Trophoblast cell (in vitro differentiated cells and primary cell): ENCODE measurements at regions not wholly inside any gene's neighbourhood (a gene's known extent, or its start where the extent isn't known, plus 50 kb on each side); places are given as distances from the start of the nearest gene placed in this dataset.

ENCODE experiments used
- DNase-seq, 2 donors: peaks; one replicate each; pipeline ENCODE4 v3.0.0-alpha.2; 2016
- H2AFZ ChIP-seq: 2 replicates; pipeline ENCODE4 v1.6.1; 2013; ENCODE audit warnings: low read length, moderate library complexity, mild to moderate bottlenecking; ENCODE audit not compliant: insufficient read depth, poor library complexity
- H2AK5ac ChIP-seq: 2 replicates; pipeline ENCODE4 v1.6.1; 2013; ENCODE audit warnings: mild to moderate bottlenecking, low read length
- H2BK120ac ChIP-seq: 2 replicates; pipeline ENCODE4 v1.6.1; 2013; ENCODE audit warnings: low read length, mild to moderate bottlenecking, moderate library complexity; ENCODE audit not compliant: insufficient read depth, poor library complexity
- H2BK12ac ChIP-seq: 2 replicates; pipeline ENCODE4 v1.6.1; 2013; ENCODE audit warnings: mild to moderate bottlenecking, low read length, moderate library complexity
- H2BK5ac ChIP-seq: 2 replicates; pipeline ENCODE4 v1.6.1; 2013; ENCODE audit warnings: low read length, low read depth, moderate library complexity, mild to moderate bottlenecking; ENCODE audit not compliant: poor library complexity
- H3K14ac ChIP-seq: 2 replicates; pipeline ENCODE4 v1.6.1; 2013; ENCODE audit warnings: mild to moderate bottlenecking, low read length
- H3K18ac ChIP-seq: 2 replicates; pipeline ENCODE4 v1.6.1; 2013; ENCODE audit warnings: mild to moderate bottlenecking, low read length
- H3K23ac ChIP-seq: 2 replicates; pipeline ENCODE4 v1.6.1; 2013; ENCODE audit warnings: low read length
- H3K27ac ChIP-seq: 2 replicates; pipeline ENCODE4 v1.5.1; 2013; ENCODE audit warnings: low read depth, mild to moderate bottlenecking, inconsistent platforms, low read length, moderate library complexity
- H3K27me3 ChIP-seq: 2 replicates; pipeline ENCODE4 v1.6.1; 2013; ENCODE audit warnings: inconsistent platforms, mild to moderate bottlenecking, low read length, moderate library complexity; ENCODE audit not compliant: insufficient read depth
- H3K36me3 ChIP-seq, 2 experiments: 1 replicate in 1 of 2; 2 replicates in 1 of 2; pipeline ENCODE4 v1.6.1; 2013; ENCODE audit warnings: low read length in 2 of 2, mild to moderate bottlenecking in 2 of 2, moderate library complexity in 1 of 2; ENCODE audit not compliant: insufficient read depth in 2 of 2, control insufficient read depth in 1 of 2
- H3K4ac ChIP-seq: 2 replicates; pipeline ENCODE4 v1.6.1; 2013; ENCODE audit warnings: low read depth, mild to moderate bottlenecking, low read length, moderate library complexity
- H3K4me1 ChIP-seq, 2 experiments: 1 replicate in 1 of 2; 2 replicates in 1 of 2; pipeline ENCODE4 v1.6.1; 2013; ENCODE audit warnings: low read length in 2 of 2, mild to moderate bottlenecking in 2 of 2, moderate library complexity in 1 of 2; ENCODE audit not compliant: insufficient read depth in 2 of 2, control insufficient read depth in 1 of 2
- H3K4me2 ChIP-seq: 2 replicates; pipeline ENCODE4 v1.6.1; 2013; ENCODE audit warnings: inconsistent platforms, mild to moderate bottlenecking, low read length, moderate library complexity
- H3K4me3 ChIP-seq: 2 replicates; pipeline ENCODE4 v1.5.1; 2013; ENCODE audit warnings: mild to moderate bottlenecking, low read depth, low read length, inconsistent platforms
- H3K79me1 ChIP-seq: one replicate; pipeline ENCODE4 v1.6.1; 2013; ENCODE audit warnings: low read length
- H3K79me2 ChIP-seq: 2 replicates; pipeline ENCODE4 v1.6.1; 2013; ENCODE audit warnings: low read length, mild to moderate bottlenecking; ENCODE audit not compliant: control insufficient read depth, insufficient read depth, poor library complexity
- H3K9ac ChIP-seq: 2 replicates; pipeline ENCODE4 v1.6.1; 2013; ENCODE audit warnings: mild to moderate bottlenecking, low read length
- H3K9me3 ChIP-seq: 2 replicates; pipeline ENCODE4 v1.6.1; 2013; ENCODE audit warnings: low read depth, mild to moderate bottlenecking, control low read depth, inconsistent platforms, low read length; ENCODE audit not compliant: insufficient read depth
- H4K12ac ChIP-seq: 2 replicates; pipeline ENCODE4 v1.6.1; 2013; ENCODE audit warnings: low read depth, mild to moderate bottlenecking, low read length, moderate library complexity
- H4K8ac ChIP-seq: 2 replicates; pipeline ENCODE4 v1.6.1; 2013; ENCODE audit warnings: low read depth, mild to moderate bottlenecking, low read length, moderate library complexity
- H4K91ac ChIP-seq: one replicate; pipeline ENCODE4 v1.6.1; 2013; ENCODE audit warnings: low read depth, mild to moderate bottlenecking, low read length, moderate library complexity
- WGBS: extraction: QIAGEN DNeasy Blood & Tissue Kit; methylation state at CpG from one replicate; pipeline ENCODE4 v1.1.7; 2013; ENCODE audit warnings: missing lambda C conversion rate; ENCODE audit not compliant: insufficient read length, insufficient coverage; ENCODE audit errors: extremely low coverage; 5-methylcytosine and 5-hydroxymethylcytosine counted together

- no CpG with 5 or more reads among the region's 1 CpG for WGBS
- H4K12ac ChIP-seq = no peak overlapping the region
- H3K79me1 ChIP-seq = no peaks in the 10 kb centered on the region
- H3K14ac ChIP-seq = no peak overlapping the region
- no peak overlapping the region for H2BK120ac ChIP-seq
- H3K36me3 ChIP-seq = no peaks in the 10 kb centered on the region
- H3K9ac ChIP-seq = no peak overlapping the region
- no peak overlapping the region for H3K18ac ChIP-seq
- H3K79me2 ChIP-seq = no peaks in the 10 kb centered on the region
- no peak overlapping the region for H2BK5ac ChIP-seq
- no peak overlapping the region for H3K4me2 ChIP-seq
- no peak overlapping the region for H3K4me3 ChIP-seq
- no peaks in the 10 kb centered on the region for H3K9me3 ChIP-seq
- H2AK5ac ChIP-seq = no peak overlapping the region
- no peak overlapping the region for H4K91ac ChIP-seq
- H2BK12ac ChIP-seq = no peak overlapping the region
- H3K23ac ChIP-seq = no peak overlapping the region
- no peaks in the 10 kb centered on the region for H3K4me1 ChIP-seq
- H3K27me3 ChIP-seq = no peaks in the 10 kb centered on the region
- no peak overlapping the region for H3K4ac ChIP-seq
- H2AFZ ChIP-seq = no peak overlapping the region
- DNase-seq = no peak
- no peak overlapping the region for H4K8ac ChIP-seq
- H3K27ac ChIP-seq = no peak overlapping the region
These were observed 243.6 kb upstream of the NFE2L3 start for GRCh38 chr7:25908154-25908949.

GRCh38 chr7:25911738-25912607, 240.0 kb upstream of the NFE2L3 start:
- Histone ChIP-seq H4K91ac (no peak overlapping the region), H3K27me3 (no peaks in the 10 kb centered on the region), H3K18ac (no peak overlapping the region), H3K14ac (no peak overlapping the region), H4K8ac (no peak overlapping the region), H3K9me3 (no peaks in the 10 kb centered on the region), H3K9ac (no peak overlapping the region), H3K79me2 (no peaks in the 10 kb centered on the region), H3K4me1 (no peaks in the 10 kb centered on the region), H3K4me3 (no peak overlapping the region), H2AFZ (no peak overlapping the region), H2BK12ac (no peak overlapping the region), H3K36me3 (no peaks in the 10 kb centered on the region), H3K4ac (no peak overlapping the region), H2BK120ac (no peak overlapping the region), H2BK5ac (no peak overlapping the region), H2AK5ac (no peak overlapping the region), H3K27ac (no peak overlapping the region), H4K12ac (no peak overlapping the region), H3K79me1 (no peaks in the 10 kb centered on the region), H3K4me2 (no peak overlapping the region), H3K23ac (no peak overlapping the region)
- no peak for DNase-seq
- no CpG with 5 or more reads among the region's 7 CpGs for WGBS

- no peak overlapping the region for H4K12ac ChIP-seq
- H3K9ac ChIP-seq = no peak overlapping the region
- no peak overlapping the region for H2AK5ac ChIP-seq
- H3K4me1 ChIP-seq = no peaks in the 10 kb centered on the region
- no peak overlapping the region for H4K8ac ChIP-seq
- H2AFZ ChIP-seq = no peak overlapping the region
- WGBS = no CpG with 5 or more reads among the region's 6 CpGs
- H3K36me3 ChIP-seq = no peaks in the 10 kb centered on the region
- H3K4me3 ChIP-seq = no peak overlapping the region
- no peak overlapping the region for H3K18ac ChIP-seq
- H3K23ac ChIP-seq = no peak overlapping the region
- no peaks in the 10 kb centered on the region for H3K79me2 ChIP-seq
- H2BK5ac ChIP-seq = no peak overlapping the region
- no peak overlapping the region for H3K4ac ChIP-seq
- H3K9me3 ChIP-seq = no peaks in the 10 kb centered on the region
- no peak overlapping the region for H2BK120ac ChIP-seq
- H3K4me2 ChIP-seq = no peak overlapping the region
- H2BK12ac ChIP-seq = no peak overlapping the region
- no peak for DNase-seq
- H3K14ac ChIP-seq = no peak overlapping the region
- no peak overlapping the region for H4K91ac ChIP-seq
- no peaks in the 10 kb centered on the region for H3K79me1 ChIP-seq
- no peaks in the 10 kb centered on the region for H3K27me3 ChIP-seq
- no peak overlapping the region for H3K27ac ChIP-seq
These were observed 238.3 kb upstream of the NFE2L3 start for GRCh38 chr7:25913598-25914224.

- DNase-seq = no peak
- WGBS = no CpG with 5 or more reads among the region's 1 CpG
- H3K4ac ChIP-seq = no peak overlapping the region
- no peak overlapping the region for H3K4me3 ChIP-seq
- no peak overlapping the region for H3K9ac ChIP-seq
- H3K27me3 ChIP-seq = no peaks in the 10 kb centered on the region
- no peak overlapping the region for H2AFZ ChIP-seq
- H3K4me2 ChIP-seq = no peak overlapping the region
- no peak overlapping the region for H2BK120ac ChIP-seq
- no peak overlapping the region for H3K23ac ChIP-seq
- H4K12ac ChIP-seq = no peak overlapping the region
- no peaks in the 10 kb centered on the region for H3K4me1 ChIP-seq
- H3K79me1 ChIP-seq = no peaks in the 10 kb centered on the region
- no peak overlapping the region for H2AK5ac ChIP-seq
- H2BK5ac ChIP-seq = no peak overlapping the region
- no peak overlapping the region for H4K91ac ChIP-seq
- H3K36me3 ChIP-seq = no peaks in the 10 kb centered on the region
- no peak overlapping the region for H2BK12ac ChIP-seq
- no peaks in the 10 kb centered on the region for H3K79me2 ChIP-seq
- no peaks in the 10 kb centered on the region for H3K9me3 ChIP-seq
- H3K18ac ChIP-seq = no peak overlapping the region
- no peak overlapping the region for H4K8ac ChIP-seq
- H3K27ac ChIP-seq = no peak overlapping the region
- H3K14ac ChIP-seq = no peak overlapping the region
These were observed 233.3 kb upstream of the NFE2L3 start for GRCh38 chr7:25918731-25919130.
